Fibroblast of lung (primary cell): ENCODE measurements at regions not wholly inside any gene's neighbourhood (a gene's known extent, or its start where the extent isn't known, plus 50 kb on each side); places are given as distances from the start of the nearest gene placed in this dataset.

Experiments used
- DNase-seq, 2 donors: peaks; one replicate each; pipeline versions ENCODE4 v3.0.0 to v3.0.0-alpha.2; 2010; ENCODE audit warnings: low read depth in 2 of 2
- H2AFZ ChIP-seq: 2 replicates; pipeline ENCODE4 v1.5.1; 2012; ENCODE audit warnings: low read length, control low read depth, inconsistent platforms
- H3K27ac ChIP-seq: 2 replicates; pipeline ENCODE4 v1.5.1; 2011; ENCODE audit warnings: low read length, control low read depth; ENCODE audit not compliant: insufficient read depth
- H3K27me3 ChIP-seq: 2 replicates; pipeline ENCODE4 v1.5.1; 2011; ENCODE audit warnings: mild to moderate bottlenecking, low read length; ENCODE audit not compliant: control insufficient read depth, insufficient read depth
- H3K36me3 ChIP-seq: 2 replicates; pipeline ENCODE4 v1.5.1; 2011; ENCODE audit warnings: low read length; ENCODE audit not compliant: control insufficient read depth, insufficient read depth
- H3K4me1 ChIP-seq: 2 replicates; pipeline ENCODE4 v1.5.1; 2011; ENCODE audit warnings: low read length; ENCODE audit not compliant: control insufficient read depth, insufficient read depth; ENCODE audit errors: extremely low read depth
- H3K4me2 ChIP-seq: 2 replicates; pipeline ENCODE4 v1.5.1; 2011; ENCODE audit warnings: low read length, control low read depth; ENCODE audit not compliant: insufficient read depth; ENCODE audit errors: extremely low read depth
- H3K4me3 ChIP-seq, 4 experiments: fragments of 200-600 bp in 1 of 4; sonication (generic) in 1 of 4; replicated peaks in 1 of 4; 2 replicates each; pipeline ENCODE4 v1.5.1; 2011 to 2016; ENCODE audit warnings: low read length in 4 of 4, low read depth in 3 of 4, mild to moderate bottlenecking in 3 of 4, control low read depth in 2 of 4, inconsistent platforms in 1 of 4, mixed read lengths in 1 of 4; ENCODE audit not compliant: insufficient read depth in 1 of 4; ENCODE audit errors: control extremely low read depth in 1 of 4
- H3K79me2 ChIP-seq: 2 replicates; pipeline ENCODE4 v1.5.1; 2012; ENCODE audit warnings: mild to moderate bottlenecking, low read length, inconsistent platforms; ENCODE audit not compliant: control insufficient read depth, insufficient read depth
- H3K9ac ChIP-seq: 2 replicates; pipeline ENCODE4 v1.5.1; 2011; ENCODE audit warnings: mild to moderate bottlenecking, low read length, control low read depth; ENCODE audit not compliant: insufficient read depth
- H3K9me3 ChIP-seq: 2 replicates; pipeline ENCODE4 v1.5.1; 2012; ENCODE audit warnings: low read depth, low read length; ENCODE audit not compliant: control insufficient read depth, insufficient read depth
- H4K20me1 ChIP-seq: 2 replicates; pipeline ENCODE4 v1.5.1; 2011; ENCODE audit warnings: low read length; ENCODE audit not compliant: control insufficient read depth, insufficient read depth; ENCODE audit errors: extremely low read depth
- CTCF ChIP-seq, 2 donors: IDR thresholded peaks in 1 of 2; conservative IDR thresholded peaks in 1 of 2; 1 replicate in 1 of 2; 2 replicates in 1 of 2; pipeline ENCODE4 v1.5.1; 2011 to 2012; ENCODE audit warnings: low read length in 2 of 2, control low read depth in 1 of 2, inconsistent platforms in 1 of 2, low read depth in 1 of 2, mild to moderate bottlenecking in 1 of 2
- EZH2 ChIP-seq: IDR thresholded peaks from 2 replicates; pipeline ENCODE4 v1.5.1; 2012; ENCODE audit warnings: low read length, control low read depth, mild to moderate bottlenecking; ENCODE audit errors: missing control alignments

- no peak for DNase-seq
- no peak overlapping the region for H3K9ac ChIP-seq
- H3K9me3 ChIP-seq, result no peaks in the 10 kb centered on the region
- no peaks in the 10 kb centered on the region for H3K79me2 ChIP-seq
- H3K27ac ChIP-seq, result no peak overlapping the region
- H4K20me1 ChIP-seq, result no peaks in the 10 kb centered on the region
- H3K4me1 ChIP-seq, result no peaks in the 10 kb centered on the region
- H3K4me2 ChIP-seq, result no peak overlapping the region
- H2AFZ ChIP-seq, result no peak overlapping the region
- H3K4me3 ChIP-seq, result no peak overlapping the region
- H3K27me3 ChIP-seq, result peaks cover 4% of the 10 kb centered on the region
- TF ChIP-seq EZH2, result no peak
- TF ChIP-seq CTCF (conservative IDR thresholded peaks at IDR 0.05 in 1 of 2, IDR thresholded peaks at IDR 0.05 in 1 of 2; ENCODE audit: low read depth in 1 of 2, low read length in 2 of 2), result no peak
- H3K36me3 ChIP-seq, result no peaks in the 10 kb centered on the region
Observed at GRCh38 chr4:1569461-1570151, 114.5 kb downstream of the FAM53A start.

GRCh38 chr4:1568855-1569460 is 115.2 kb downstream of the FAM53A start:
- no peak overlapping the region for H3K4me3 ChIP-seq
- H3K79me2 ChIP-seq, result no peaks in the 10 kb centered on the region
- TF ChIP-seq CTCF (conservative IDR thresholded peaks at IDR 0.05 in 1 of 2, IDR thresholded peaks at IDR 0.05 in 1 of 2; ENCODE audit: low read depth in 1 of 2, low read length in 2 of 2), result no peak
- TF ChIP-seq EZH2, result no peak
- no peak overlapping the region for H3K27ac ChIP-seq
- no peak overlapping the region for H2AFZ ChIP-seq
- H3K4me1 ChIP-seq, result no peaks in the 10 kb centered on the region
- H3K9me3 ChIP-seq, result no peaks in the 10 kb centered on the region
- no peaks in the 10 kb centered on the region for H3K36me3 ChIP-seq
- peaks cover 5% of the 10 kb centered on the region for H3K27me3 ChIP-seq
- no peak for DNase-seq
- H4K20me1 ChIP-seq, result no peaks in the 10 kb centered on the region
- H3K9ac ChIP-seq, result no peak overlapping the region
- no peak overlapping the region for H3K4me2 ChIP-seq

GRCh38 chr4:1567808-1568581 is 116.1 kb downstream of the FAM53A start:
- peaks cover 5% of the 10 kb centered on the region for H3K27me3 ChIP-seq
- H3K4me2 ChIP-seq, result no peak overlapping the region
- H4K20me1 ChIP-seq, result no peaks in the 10 kb centered on the region
- H3K27ac ChIP-seq, result no peak overlapping the region
- no peak overlapping the region for H3K9ac ChIP-seq
- TF ChIP-seq EZH2 (no peak), CTCF (conservative IDR thresholded peaks at IDR 0.05 in 1 of 2, IDR thresholded peaks at IDR 0.05 in 1 of 2; ENCODE audit: low read depth in 1 of 2, low read length in 2 of 2) (no peak)
- no peaks in the 10 kb centered on the region for H3K36me3 ChIP-seq
- H2AFZ ChIP-seq, result no peak overlapping the region
- H3K9me3 ChIP-seq, result no peaks in the 10 kb centered on the region
- no peak overlapping the region for H3K4me3 ChIP-seq
- no peak for DNase-seq
- no peaks in the 10 kb centered on the region for H3K4me1 ChIP-seq
- H3K79me2 ChIP-seq, result no peaks in the 10 kb centered on the region
